HG03280 (cell line): ENCODE measurements at regions not wholly inside any gene's neighbourhood (a gene's known extent, or its start where the extent isn't known, plus 50 kb on each side); places are given as distances from the start of the nearest gene placed in this dataset.

Source experiments
- ATAC-seq: cut with Tn5 transposase; IDR thresholded peaks from one replicate; pipeline ENCODE4 v1.9.1; 2021; ENCODE audit warnings: mild to moderate bottlenecking, moderate library complexity; ENCODE audit not compliant: unreplicated experiment

- ATAC-seq, result no peak
Observed at GRCh38 chrX:16487620-16488385, 162.2 kb upstream of the S100G start.

GRCh38 chrX:16488959-16489358, 161.0 kb upstream of the S100G start:
- ATAC-seq, result no peak

- no peak for ATAC-seq
Observed at GRCh38 chrX:16491461-16491860, 158.5 kb upstream of the S100G start.

- no peak for ATAC-seq
Observed at GRCh38 chrX:16496175-16496574, 153.8 kb upstream of the S100G start.

- no peak for ATAC-seq
Observed at GRCh38 chrX:16511796-16512776, 137.9 kb upstream of the S100G start.

- ATAC-seq, result no peak
Observed at GRCh38 chrX:16516232-16516876, 133.6 kb upstream of the S100G start.

- no peak for ATAC-seq
Observed at GRCh38 chrX:16517039-16517605, 132.8 kb upstream of the S100G start.

GRCh38 chrX:16518131-16518530, 131.8 kb upstream of the S100G start:
- ATAC-seq, result no peak

GRCh38 chrX:16524316-16524715, 125.6 kb upstream of the S100G start:
- no peak for ATAC-seq

GRCh38 chrX:16526003-16526402, 124.0 kb upstream of the S100G start:
- ATAC-seq, result no peak

GRCh38 chrX:16528620-16529019, 121.3 kb upstream of the S100G start:
- ATAC-seq, result no peak
